RWPE2 (cell line): ENCODE measurements at regions not wholly inside any gene's neighbourhood (a gene's known extent, or its start where the extent isn't known, plus 50 kb on each side); places are given as distances from the start of the nearest gene placed in this dataset.
A peak's percentile ranks its signal among the peaks of the same experiment; 100 is the strongest.

ENCODE experiments used
- ATAC-seq: fragments of 200-7000 bp; cut with Tn5 transposase; 3 replicates; pipeline ENCODE4 v1.9.1; 2021; ENCODE audit warnings: low read depth
- DNase-seq: peaks from one replicate; pipeline ENCODE4 v3.0.0-alpha.2; 2020; ENCODE audit warnings: low spot score
- H3K27ac ChIP-seq: fragments of 450-650 bp; 2 replicates; pipeline ENCODE4 v1.5.1; 2017; ENCODE audit warnings: mild to moderate bottlenecking; ENCODE audit not compliant: poor library complexity, severe bottlenecking
- H3K27me3 ChIP-seq: fragments of 250-450 bp; sonication (Bioruptor Pico); 2 replicates; pipeline ENCODE4 v1.5.1; 2021; ENCODE audit warnings: mild to moderate bottlenecking, moderate library complexity; ENCODE audit not compliant: insufficient read depth, poor library complexity, severe bottlenecking
- H3K36me3 ChIP-seq: fragments of 250-450 bp; sonication (Bioruptor Pico); 2 replicates; pipeline ENCODE4 v1.5.1; 2020; ENCODE audit warnings: low read depth, mild to moderate bottlenecking, moderate library complexity
- H3K4me1 ChIP-seq: fragments of 250-450 bp; sonication (Bioruptor Pico); 2 replicates; pipeline ENCODE4 v1.5.1; 2021; ENCODE audit warnings: mild to moderate bottlenecking, moderate library complexity; ENCODE audit not compliant: insufficient read depth, poor library complexity, severe bottlenecking
- H3K4me3 ChIP-seq: fragments of 250-450 bp; sonication (Bioruptor Pico); 2 replicates; pipeline ENCODE4 v1.5.1; 2021; ENCODE audit warnings: mild to moderate bottlenecking, moderate library complexity; ENCODE audit not compliant: severe bottlenecking
- H3K9me3 ChIP-seq: fragments of 250-450 bp; sonication (Bioruptor Pico); 2 replicates; pipeline ENCODE4 v1.5.1; 2021; ENCODE audit warnings: mild to moderate bottlenecking, moderate library complexity; ENCODE audit not compliant: severe bottlenecking
- CTCF ChIP-seq: fragments of 450-650 bp; IDR thresholded peaks from one replicate; pipeline ENCODE4 v1.5.1; 2017; ENCODE audit warnings: mild to moderate bottlenecking, moderate library complexity; ENCODE audit not compliant: poor library complexity, severe bottlenecking

- Histone ChIP-seq H3K4me1 (no peaks in the 10 kb centered on the region), H3K27me3 (no peaks in the 10 kb centered on the region), H3K36me3 (no peaks in the 10 kb centered on the region), H3K27ac (no peak overlapping the region), H3K9me3 (no peaks in the 10 kb centered on the region), H3K4me3 (no peak overlapping the region)
- no peak for ATAC-seq
- no peak for TF ChIP-seq CTCF
- DNase-seq = no peak
Measured at GRCh38 chr6:134600671-134601070, 282.8 kb upstream of the SGK1 start.

DNA sequence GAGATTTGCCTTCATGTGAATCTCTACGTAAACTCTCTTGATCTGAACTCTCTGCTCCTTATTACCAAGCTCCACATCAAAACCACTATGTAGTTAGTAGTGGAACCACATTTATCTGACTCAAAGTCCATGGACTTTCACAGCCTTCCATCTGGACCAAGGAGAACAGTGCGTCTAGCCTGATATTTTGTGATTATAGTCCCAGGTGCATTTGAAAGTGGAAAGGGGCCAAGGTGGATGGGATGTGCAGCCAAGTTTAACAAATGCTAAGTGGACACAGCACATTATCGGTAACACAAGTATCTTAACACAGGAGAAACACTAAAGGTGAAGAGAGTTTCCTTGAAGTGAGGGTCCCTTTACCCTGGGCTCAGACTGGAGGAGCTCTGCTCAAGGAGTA is 281.2 kb upstream of the SGK1 start:
- Histone ChIP-seq H3K4me1 (peaks cover under 1% of the 10 kb centered on the region), H3K9me3 (no peaks in the 10 kb centered on the region), H3K27me3 (no peaks in the 10 kb centered on the region), H3K4me3 (no peak overlapping the region), H3K27ac (no peak overlapping the region), H3K36me3 (no peaks in the 10 kb centered on the region)
- no peak for TF ChIP-seq CTCF
- DNase-seq (no peak), ATAC-seq (no peak)

DNA sequence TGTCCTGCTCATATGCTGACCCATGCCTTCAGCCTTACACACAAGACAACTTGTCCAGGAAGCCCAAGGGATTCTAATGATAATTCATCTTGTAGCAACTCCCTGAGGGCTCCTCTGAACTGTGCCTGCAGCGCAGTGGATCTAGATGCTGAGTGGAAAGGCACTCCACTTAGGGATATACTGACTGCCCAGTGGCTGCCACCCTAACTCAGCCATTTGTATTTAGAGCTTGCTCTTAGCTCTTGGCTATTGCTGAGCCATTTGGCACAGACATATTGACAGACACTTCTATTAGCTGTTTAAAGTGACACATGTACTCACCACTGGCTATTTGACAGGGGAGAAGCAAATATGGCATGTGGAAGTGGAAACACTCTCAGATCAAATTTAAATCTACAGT is 278.3 kb upstream of the SGK1 start:
- H3K9me3 ChIP-seq = no peaks in the 10 kb centered on the region
- ATAC-seq (no peak), DNase-seq (no peak)
- H3K4me3 ChIP-seq = no peak overlapping the region
- H3K36me3 ChIP-seq = no peaks in the 10 kb centered on the region
- no peak overlapping the region for H3K27ac ChIP-seq
- no peak for TF ChIP-seq CTCF
- H3K4me1 ChIP-seq = peaks cover 17% of the 10 kb centered on the region
- H3K27me3 ChIP-seq = no peaks in the 10 kb centered on the region

DNA sequence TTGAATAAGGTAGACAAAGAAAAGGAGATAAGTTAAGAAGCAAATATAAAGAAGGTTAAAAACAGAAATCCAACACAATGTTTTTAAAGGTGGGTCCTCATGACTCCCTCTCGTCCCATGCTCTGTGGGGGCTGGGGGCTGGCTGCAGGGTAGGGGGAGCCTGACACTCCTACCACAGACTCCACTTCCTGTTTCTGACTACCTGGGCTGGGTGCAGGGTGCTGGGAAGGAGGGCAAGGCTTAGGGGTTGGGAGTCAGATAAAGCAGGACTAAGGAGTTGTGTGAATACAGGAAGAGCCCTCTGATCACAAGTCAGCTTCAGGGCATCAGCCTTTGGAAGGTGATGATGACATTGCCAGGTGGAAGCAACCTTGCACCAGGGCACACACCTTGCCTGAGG is 277.0 kb upstream of the SGK1 start:
- H3K27me3 ChIP-seq = no peaks in the 10 kb centered on the region
- no peaks in the 10 kb centered on the region for H3K9me3 ChIP-seq
- no peak overlapping the region for H3K4me3 ChIP-seq
- H3K4me1 ChIP-seq = peaks cover 23% of the 10 kb centered on the region
- no peak for DNase-seq
- no peak overlapping the region for H3K27ac ChIP-seq
- no peaks in the 10 kb centered on the region for H3K36me3 ChIP-seq
- TF ChIP-seq CTCF = no peak
- no peak for ATAC-seq

GRCh38 chr6:134593887-134594286 is 276.0 kb upstream of the SGK1 start:
- Histone ChIP-seq H3K36me3 (no peaks in the 10 kb centered on the region), H3K27ac (peak overlapping the region; percentile 63), H3K27me3 (no peaks in the 10 kb centered on the region), H3K9me3 (no peaks in the 10 kb centered on the region), H3K4me3 (no peak overlapping the region), H3K4me1 (peaks cover 31% of the 10 kb centered on the region)
- ATAC-seq (no peak), DNase-seq (no peak)
- TF ChIP-seq CTCF = no peak
